LNCaP clone FGC (cell line): ENCODE measurements at regions not wholly inside any gene's neighbourhood (a gene's known extent, or its start where the extent isn't known, plus 50 kb on each side); places are given as distances from the start of the nearest gene placed in this dataset.

Experiments
- DNase-seq: peaks from one replicate; pipeline ENCODE4 v3.0.0-alpha.2; 2011; ENCODE audit warnings: low read depth
- H3K4me3 ChIP-seq: 2 replicates; pipeline ENCODE4 v1.5.1; 2011; ENCODE audit warnings: mild to moderate bottlenecking, low read depth, low read length, control low read depth
- TF ChIP-seq, protein P1 (sequence below): IDR thresholded peaks from 2 replicates; pipeline ENCODE4 v1.5.1; 2012; ENCODE audit warnings: mild to moderate bottlenecking; ENCODE audit not compliant: control insufficient read depth, insufficient read depth; ENCODE audit errors: extremely low read depth

DNA sequence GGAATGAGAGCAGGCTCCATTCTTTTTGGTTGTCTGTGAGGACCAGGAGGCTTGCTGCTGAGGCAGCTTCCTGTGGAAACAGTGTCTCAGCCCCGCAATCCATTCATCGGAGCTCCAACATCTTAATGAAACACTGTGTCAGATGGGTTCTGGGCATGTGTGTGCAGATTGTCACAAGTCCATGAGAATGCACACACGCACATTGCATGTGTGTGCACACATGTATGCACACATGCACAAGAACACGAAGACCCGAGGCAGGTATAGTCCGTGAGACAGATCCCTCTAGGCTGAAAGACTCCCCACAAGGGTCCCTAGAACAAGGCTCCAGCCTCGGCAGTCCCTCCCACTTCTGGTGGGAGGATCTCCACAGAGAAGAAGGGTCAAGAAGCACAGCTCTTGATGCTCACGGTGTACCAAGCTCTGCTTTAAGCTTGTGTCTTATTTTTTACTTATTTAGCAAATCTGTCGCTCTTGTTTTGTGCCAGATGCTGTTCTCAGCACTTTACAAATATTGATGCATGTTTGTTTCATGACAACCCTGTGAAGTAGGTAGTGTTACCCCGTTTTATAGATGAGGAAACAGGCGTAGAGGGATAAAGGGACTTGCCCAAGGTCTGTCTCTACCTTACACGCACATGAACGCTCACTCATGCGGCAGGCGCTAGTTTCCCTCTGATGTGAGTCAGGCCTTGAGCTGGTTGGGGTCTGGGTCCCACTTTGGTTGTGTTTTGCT is 213.1 kb downstream of the SEC14L1 start:
- TF ChIP-seq, protein P1, sequence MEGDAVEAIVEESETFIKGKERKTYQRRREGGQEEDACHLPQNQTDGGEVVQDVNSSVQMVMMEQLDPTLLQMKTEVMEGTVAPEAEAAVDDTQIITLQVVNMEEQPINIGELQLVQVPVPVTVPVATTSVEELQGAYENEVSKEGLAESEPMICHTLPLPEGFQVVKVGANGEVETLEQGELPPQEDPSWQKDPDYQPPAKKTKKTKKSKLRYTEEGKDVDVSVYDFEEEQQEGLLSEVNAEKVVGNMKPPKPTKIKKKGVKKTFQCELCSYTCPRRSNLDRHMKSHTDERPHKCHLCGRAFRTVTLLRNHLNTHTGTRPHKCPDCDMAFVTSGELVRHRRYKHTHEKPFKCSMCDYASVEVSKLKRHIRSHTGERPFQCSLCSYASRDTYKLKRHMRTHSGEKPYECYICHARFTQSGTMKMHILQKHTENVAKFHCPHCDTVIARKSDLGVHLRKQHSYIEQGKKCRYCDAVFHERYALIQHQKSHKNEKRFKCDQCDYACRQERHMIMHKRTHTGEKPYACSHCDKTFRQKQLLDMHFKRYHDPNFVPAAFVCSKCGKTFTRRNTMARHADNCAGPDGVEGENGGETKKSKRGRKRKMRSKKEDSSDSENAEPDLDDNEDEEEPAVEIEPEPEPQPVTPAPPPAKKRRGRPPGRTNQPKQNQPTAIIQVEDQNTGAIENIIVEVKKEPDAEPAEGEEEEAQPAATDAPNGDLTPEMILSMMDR = no peak
- H3K4me3 ChIP-seq = no peak overlapping the region
- no peak for DNase-seq

DNA sequence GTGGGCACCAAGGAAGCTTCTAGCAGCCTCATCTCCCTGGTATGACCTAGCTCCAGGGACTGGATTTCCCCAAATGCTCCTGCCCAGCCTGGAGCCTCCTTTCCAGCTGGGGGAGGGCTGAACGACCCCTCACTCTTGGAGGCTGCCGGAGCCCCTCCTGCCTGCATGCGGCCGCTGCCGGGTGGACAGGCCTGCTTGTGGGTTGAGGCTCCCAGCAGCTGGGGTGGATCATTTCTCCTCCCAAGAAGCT is 213.6 kb downstream of the SEC14L1 start:
- DNase-seq = no peak
- no peak overlapping the region for H3K4me3 ChIP-seq
- TF ChIP-seq, protein P1 = no peak

DNA sequence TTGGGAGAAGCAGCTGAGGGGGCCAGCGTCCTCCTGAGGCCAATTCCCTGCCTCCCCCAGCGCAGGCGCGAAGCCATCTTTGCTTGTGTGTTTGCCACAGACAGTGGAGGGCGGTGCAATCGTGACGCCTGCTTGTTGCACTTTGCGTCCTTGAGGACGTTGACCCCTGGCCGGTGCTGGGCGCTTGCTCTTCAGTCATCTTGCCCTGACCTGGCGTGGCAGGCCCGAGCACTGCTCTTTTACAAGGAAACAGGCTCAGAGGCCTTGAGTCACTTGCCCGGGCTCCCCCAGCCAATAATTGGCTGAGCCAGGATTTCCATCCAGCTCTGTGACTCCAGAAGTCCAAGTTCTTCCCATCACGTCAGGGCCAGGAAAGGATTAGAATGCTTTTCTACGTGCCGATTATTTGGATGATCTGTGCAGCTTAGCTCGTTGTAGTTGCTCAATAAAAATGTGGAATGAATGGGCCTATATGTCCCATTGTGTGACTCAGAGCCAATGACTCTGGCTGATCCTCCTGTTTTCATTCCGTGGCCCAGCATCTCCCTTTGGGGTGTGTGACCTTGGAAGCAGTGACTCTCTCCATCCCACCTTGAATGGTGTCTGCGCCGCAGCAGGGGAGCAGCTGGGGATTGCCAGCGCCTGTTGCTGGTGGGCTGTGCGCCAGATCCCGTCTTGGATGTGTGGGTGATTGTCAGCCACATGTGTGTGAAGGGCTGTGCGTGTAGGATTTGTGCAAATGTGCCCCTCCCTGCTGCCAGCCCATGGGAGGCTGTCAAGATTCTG is 214.1 kb downstream of the SEC14L1 start:
- TF ChIP-seq, protein P1 = no peak
- DNase-seq = no peak
- no peak overlapping the region for H3K4me3 ChIP-seq

DNA sequence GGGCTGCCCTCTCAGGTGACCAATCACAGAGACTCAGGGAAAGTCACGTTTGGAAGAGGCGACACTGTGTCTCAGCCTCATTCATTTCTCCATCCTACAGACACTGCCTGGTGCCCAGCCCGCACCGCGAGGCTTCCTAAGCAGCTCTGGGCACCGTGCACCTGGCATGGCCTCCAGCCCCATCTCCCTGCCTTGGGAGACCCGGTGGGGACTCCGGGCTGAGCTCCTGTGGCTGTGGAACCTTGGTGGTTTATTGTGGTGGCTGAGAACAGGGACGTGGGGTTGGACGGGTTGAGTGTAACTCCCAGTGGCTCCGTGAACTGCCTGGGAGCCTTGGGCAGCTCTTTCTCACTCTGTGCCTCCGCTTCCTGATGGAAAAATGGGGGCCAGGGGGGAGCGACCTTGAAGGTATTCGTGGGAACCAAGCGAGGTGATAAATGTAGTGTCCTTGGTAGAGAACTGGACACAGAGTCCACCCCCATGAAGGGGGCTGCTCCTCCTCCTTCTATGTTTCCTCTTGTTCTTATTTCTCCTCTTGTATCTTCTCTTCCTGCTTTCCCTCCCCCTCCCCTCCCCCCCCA is 215.4 kb downstream of the SEC14L1 start:
- DNase-seq = no peak
- no peak overlapping the region for H3K4me3 ChIP-seq
- TF ChIP-seq, protein P1 = no peak

DNA sequence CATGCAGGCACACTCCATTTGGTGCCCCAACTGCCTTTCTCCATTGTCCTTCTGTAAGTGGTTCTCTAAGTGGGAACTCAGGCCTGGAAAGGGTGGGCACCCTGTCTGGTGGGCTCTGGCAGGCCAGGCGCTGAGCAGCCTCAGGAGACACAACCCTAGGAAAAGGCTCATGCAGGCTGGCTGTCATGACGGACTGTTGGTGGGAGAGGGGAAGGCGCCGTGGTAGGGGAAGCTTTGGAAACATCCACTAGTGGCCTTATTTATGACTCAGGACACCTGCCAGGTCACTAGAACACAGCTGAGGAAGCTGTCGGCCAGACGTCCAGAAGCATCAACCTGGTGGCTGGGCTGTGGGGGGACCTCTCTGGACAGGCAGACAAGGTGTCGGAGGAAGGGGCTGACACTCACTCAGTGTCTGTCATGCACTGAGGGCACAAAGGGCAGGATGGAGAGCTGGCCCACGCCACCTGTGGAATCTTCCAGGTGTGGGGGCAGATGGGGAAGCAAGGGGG is 216.0 kb downstream of the SEC14L1 start:
- no peak overlapping the region for H3K4me3 ChIP-seq
- TF ChIP-seq, protein P1 = no peak
- no peak for DNase-seq

DNA sequence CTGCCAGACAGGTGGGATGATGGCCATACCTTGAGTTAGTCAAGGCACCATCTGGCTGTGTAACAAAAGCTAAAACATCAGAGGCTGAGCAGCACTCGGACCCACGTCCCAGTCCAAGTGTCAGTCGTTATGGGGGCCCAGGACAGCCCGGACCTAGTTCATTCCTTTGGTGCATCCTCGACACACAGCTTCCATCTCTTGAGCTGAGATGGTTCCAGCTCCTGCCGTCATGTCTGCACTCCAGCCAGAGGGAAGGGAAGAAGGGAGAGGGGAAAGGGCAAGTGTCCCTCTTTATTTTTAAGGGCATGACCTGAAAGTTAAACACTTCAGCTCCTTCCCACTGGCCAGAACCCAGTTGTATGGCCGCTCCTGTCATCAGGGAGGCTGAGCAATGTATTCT is 218.0 kb downstream of the SEC14L1 start:
- TF ChIP-seq, protein P1 = no peak
- DNase-seq = no peak
- H3K4me3 ChIP-seq = no peak overlapping the region
